ENCODE measurements at regions not wholly inside any gene's neighbourhood (a gene's known extent, or its start where the extent isn't known, plus 50 kb on each side); places are given as distances from the start of the nearest gene placed in this dataset.

- no peak for TF ChIP-seq FOS (IDR thresholded peaks at IDR 0.05; ENCODE audit: low read depth, low read length)
- TF ChIP-seq POLR2A (IDR thresholded peaks at IDR 0.05; ENCODE audit: low read depth, low read length): no peak
- TF ChIP-seq CTCF (conservative IDR thresholded peaks at IDR 0.05; ENCODE audit: low read depth, low read length): no peak
- TF ChIP-seq CEBPB (IDR thresholded peaks at IDR 0.05; ENCODE audit: low read depth, low read length): no peak
- no peak for TF ChIP-seq MXI1 (IDR thresholded peaks at IDR 0.05; ENCODE audit: borderline replicate concordance, low read depth, low read length)
- TF ChIP-seq RFX5 (IDR thresholded peaks at IDR 0.05; ENCODE audit: low read depth, low read length): no peak
- no peak for TF ChIP-seq MAZ (IDR thresholded peaks at IDR 0.05; ENCODE audit: borderline replicate concordance, low read depth, low read length)
- TF ChIP-seq SMC3 (IDR thresholded peaks at IDR 0.05; ENCODE audit: low read depth, low read length): no peak
- TF ChIP-seq ELK1 (IDR thresholded peaks at IDR 0.05; ENCODE audit: borderline replicate concordance, low read depth, low read length): no peak
- no peak for TF ChIP-seq CHD1 (IDR thresholded peaks at IDR 0.05; ENCODE audit: low read depth, low read length)
Measured at GRCh38 chr18:53739700-53740099, 484.8 kb downstream of the MBD2 start.

Data from IMR-90 (cell line).